ENCODE measurements at regions not wholly inside any gene's neighbourhood (a gene's known extent, or its start where the extent isn't known, plus 50 kb on each side); places are given as distances from the start of the nearest gene placed in this dataset.

DNA sequence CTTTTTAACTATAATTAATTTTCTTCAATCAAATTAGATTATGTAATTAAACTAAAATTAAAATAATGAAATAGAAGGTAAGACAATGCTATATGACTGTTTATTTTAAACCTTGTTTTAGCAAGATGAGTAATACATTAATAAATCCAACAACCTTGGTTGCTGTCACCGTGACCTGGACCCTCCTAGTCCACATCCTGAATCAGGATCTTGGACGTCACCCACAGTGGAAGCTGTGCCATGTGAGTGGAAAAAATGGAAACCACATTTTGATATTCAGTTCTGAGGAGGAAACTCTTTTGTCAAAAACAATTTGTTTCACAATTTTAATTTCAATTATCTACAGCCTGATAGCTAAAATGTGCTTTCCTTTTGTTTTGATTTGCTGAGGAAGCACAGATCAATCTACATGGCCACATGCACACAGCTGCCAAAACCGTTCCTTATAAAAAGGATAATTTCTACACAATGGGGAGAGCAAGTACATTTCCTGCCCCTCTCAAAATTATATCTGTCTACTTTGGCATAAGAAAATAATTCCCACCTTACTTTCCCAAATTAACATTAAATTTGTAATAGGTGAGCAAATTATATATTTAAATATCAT lies 255.5 kb downstream of the RASSF9 start:
- H3K27ac Mint-ChIP-seq: no peak overlapping the region
- no peak for DNase-seq
- H3K9me3 Mint-ChIP-seq: no peaks in the 10 kb centered on the region; the same call in 1 of the 2 replicates
- H3K27me3 Mint-ChIP-seq (ENCODE audit: insufficient read depth): no peaks in the 10 kb centered on the region; the same call in 1 of the 2 replicates
- no peak overlapping the region for H3K4me3 Mint-ChIP-seq
- H3K4me1 Mint-ChIP-seq (ENCODE audit: low read depth): no peaks in the 10 kb centered on the region
- TF ChIP-seq, protein P1, sequence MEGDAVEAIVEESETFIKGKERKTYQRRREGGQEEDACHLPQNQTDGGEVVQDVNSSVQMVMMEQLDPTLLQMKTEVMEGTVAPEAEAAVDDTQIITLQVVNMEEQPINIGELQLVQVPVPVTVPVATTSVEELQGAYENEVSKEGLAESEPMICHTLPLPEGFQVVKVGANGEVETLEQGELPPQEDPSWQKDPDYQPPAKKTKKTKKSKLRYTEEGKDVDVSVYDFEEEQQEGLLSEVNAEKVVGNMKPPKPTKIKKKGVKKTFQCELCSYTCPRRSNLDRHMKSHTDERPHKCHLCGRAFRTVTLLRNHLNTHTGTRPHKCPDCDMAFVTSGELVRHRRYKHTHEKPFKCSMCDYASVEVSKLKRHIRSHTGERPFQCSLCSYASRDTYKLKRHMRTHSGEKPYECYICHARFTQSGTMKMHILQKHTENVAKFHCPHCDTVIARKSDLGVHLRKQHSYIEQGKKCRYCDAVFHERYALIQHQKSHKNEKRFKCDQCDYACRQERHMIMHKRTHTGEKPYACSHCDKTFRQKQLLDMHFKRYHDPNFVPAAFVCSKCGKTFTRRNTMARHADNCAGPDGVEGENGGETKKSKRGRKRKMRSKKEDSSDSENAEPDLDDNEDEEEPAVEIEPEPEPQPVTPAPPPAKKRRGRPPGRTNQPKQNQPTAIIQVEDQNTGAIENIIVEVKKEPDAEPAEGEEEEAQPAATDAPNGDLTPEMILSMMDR (IDR thresholded peaks at IDR 0.05): no peak
- H3K36me3 Mint-ChIP-seq (ENCODE audit: low read depth): no peaks in the 10 kb centered on the region

DNA sequence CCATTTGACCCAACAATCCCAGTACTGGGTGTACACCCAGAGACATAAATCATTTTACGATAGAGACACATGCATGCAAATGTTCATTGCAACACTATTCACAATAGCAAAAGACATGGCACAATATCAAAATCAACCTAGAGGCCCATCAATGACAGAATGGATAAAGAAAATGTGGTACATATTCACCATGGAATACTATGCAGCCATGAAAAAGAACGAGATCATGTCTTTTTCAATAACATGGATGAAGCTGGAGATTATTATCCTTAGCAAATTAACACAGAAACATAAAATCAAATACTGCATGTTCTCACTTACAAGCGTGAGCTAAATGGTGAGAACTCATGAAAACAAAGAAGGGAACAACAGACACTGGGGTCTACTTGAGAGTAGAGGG lies 249.1 kb downstream of the RASSF9 start:
- Mint-ChIP-seq H3K4me3 (no peak overlapping the region), H3K27me3 (ENCODE audit: insufficient read depth) (peaks cover 3% of the 10 kb centered on the region; the same call in 1 of the 2 replicates), H3K9me3 (peaks cover 12% of the 10 kb centered on the region), H3K27ac (no peak overlapping the region), H3K36me3 (ENCODE audit: low read depth) (no peaks in the 10 kb centered on the region), H3K4me1 (ENCODE audit: low read depth) (no peaks in the 10 kb centered on the region)
- TF ChIP-seq, protein P1 (IDR thresholded peaks at IDR 0.05): no peak
- no peak for DNase-seq

DNA sequence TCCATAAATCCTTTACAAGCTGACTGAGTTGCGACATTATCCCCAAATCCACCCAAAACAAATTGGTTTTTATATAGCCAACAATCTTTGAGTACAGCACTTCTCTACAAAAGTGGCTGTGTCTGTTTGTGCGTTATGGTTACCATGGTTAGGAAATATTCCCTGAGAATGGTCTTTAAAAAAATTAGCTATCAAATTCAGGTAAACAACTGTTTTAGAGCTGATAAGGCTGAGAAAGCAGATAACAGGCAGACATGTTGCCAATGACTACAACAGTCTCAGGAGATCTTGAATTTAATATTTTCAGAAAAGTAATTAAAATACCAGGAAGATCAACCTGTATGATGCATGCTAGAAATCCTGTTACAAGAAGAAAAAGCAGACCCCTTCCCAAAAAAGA lies 248.0 kb downstream of the RASSF9 start:
- Mint-ChIP-seq H3K36me3 (ENCODE audit: low read depth) (no peaks in the 10 kb centered on the region), H3K4me3 (no peak overlapping the region), H3K9me3 (peaks cover 12% of the 10 kb centered on the region), H3K27me3 (ENCODE audit: insufficient read depth) (peaks cover 3% of the 10 kb centered on the region; the same call in 1 of the 2 replicates), H3K4me1 (ENCODE audit: low read depth) (no peaks in the 10 kb centered on the region), H3K27ac (no peak overlapping the region)
- DNase-seq: no peak
- TF ChIP-seq, protein P1 (IDR thresholded peaks at IDR 0.05): no peak

DNA sequence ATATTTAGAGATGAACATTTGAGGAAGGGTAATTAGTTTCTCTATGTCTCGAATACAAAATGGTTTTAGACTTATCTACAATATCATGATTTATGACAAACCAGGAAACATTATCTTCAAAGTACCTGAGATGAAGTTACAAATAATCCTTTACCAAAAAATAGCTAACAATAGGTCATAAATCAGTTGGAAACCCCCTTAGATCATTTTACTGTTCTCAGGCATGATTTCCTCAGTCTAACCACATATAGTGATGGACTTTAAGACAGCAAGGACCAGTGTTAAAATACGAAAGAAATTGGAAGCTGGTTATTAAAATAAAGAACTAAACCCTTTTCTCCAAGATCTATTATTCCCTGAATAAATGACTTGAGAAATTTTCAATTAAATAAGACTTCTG lies 235.4 kb downstream of the RASSF9 start:
- Mint-ChIP-seq H3K4me1 (ENCODE audit: low read depth) (no peaks in the 10 kb centered on the region), H3K4me3 (no peak overlapping the region), H3K9me3 (peaks cover 8% of the 10 kb centered on the region), H3K36me3 (ENCODE audit: low read depth) (peaks cover 5% of the 10 kb centered on the region; the same call in 1 of the 2 replicates), H3K27me3 (ENCODE audit: insufficient read depth) (peaks cover 4% of the 10 kb centered on the region; the same call in 1 of the 2 replicates), H3K27ac (no peak overlapping the region)
- DNase-seq: no peak
- TF ChIP-seq, protein P1 (IDR thresholded peaks at IDR 0.05): no peak

DNA sequence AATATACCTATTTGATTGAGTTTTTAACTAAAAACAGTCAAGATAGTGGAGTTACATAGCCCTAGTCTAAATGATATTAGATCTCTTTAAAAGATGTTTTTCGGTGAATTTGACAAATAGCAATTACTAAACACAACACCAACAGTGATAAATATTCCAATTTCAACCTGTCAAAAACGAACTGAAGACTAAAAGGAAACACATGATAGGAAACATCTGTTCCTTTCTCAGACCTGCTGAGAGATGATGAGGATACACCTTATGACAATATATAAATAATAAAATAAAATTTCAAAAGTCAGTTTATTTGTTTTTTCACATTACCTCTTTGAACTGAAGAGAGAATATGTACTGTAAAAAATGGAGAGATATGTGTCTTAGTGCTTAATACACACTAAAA lies 232.7 kb downstream of the RASSF9 start:
- Mint-ChIP-seq H3K4me1 (ENCODE audit: low read depth) (no peaks in the 10 kb centered on the region), H3K36me3 (ENCODE audit: low read depth) (no peaks in the 10 kb centered on the region), H3K4me3 (no peak overlapping the region), H3K9me3 (no peaks in the 10 kb centered on the region; the same call in 1 of the 2 replicates), H3K27ac (no peak overlapping the region), H3K27me3 (ENCODE audit: insufficient read depth) (peaks cover 4% of the 10 kb centered on the region; the same call in 1 of the 2 replicates)
- TF ChIP-seq, protein P1 (IDR thresholded peaks at IDR 0.05): no peak
- no peak for DNase-seq

Measured in HFFc6 (cell line).